GM12878 (cell line): ENCODE measurements at regions not wholly inside any gene's neighbourhood (a gene's known extent, or its start where the extent isn't known, plus 50 kb on each side); places are given as distances from the start of the nearest gene placed in this dataset.

ENCODE experiments used
- ATF2 ChIP-seq: IDR thresholded peaks from 2 replicates; pipeline ENCODE4 v1.6.1; 2012; ENCODE audit warnings: low read length, inconsistent platforms
- CHD2 ChIP-seq: IDR thresholded peaks from 2 replicates; pipeline ENCODE4 v1.6.1; 2011; ENCODE audit warnings: low read depth, low read length, improper control_type of control experiment, borderline replicate concordance
- CTCF ChIP-seq, 3 experiments: IDR thresholded peaks in 2 of 3; conservative IDR thresholded peaks in 1 of 3; 2 replicates each; pipeline ENCODE4 v1.5.1; 2011; ENCODE audit warnings: low read depth in 3 of 3, low read length in 3 of 3, mild to moderate bottlenecking in 3 of 3, control low read depth in 2 of 3, moderate library complexity in 2 of 3, inconsistent platforms in 1 of 3, mixed read lengths in 1 of 3; ENCODE audit not compliant: control insufficient read depth in 2 of 3, insufficient read depth in 1 of 3; ENCODE audit errors: extremely low read depth in 1 of 3
- EP300 ChIP-seq, 2 experiments: fragments of 150-350 bp in 1 of 2; IDR thresholded peaks; 2 replicates each; pipeline ENCODE4 v1.6.1; 2011 to 2012; ENCODE audit warnings: low read depth in 2 of 2, low read length in 2 of 2, borderline replicate concordance in 1 of 2, improper control_type of control experiment in 1 of 2, inconsistent platforms in 1 of 2; ENCODE audit not compliant: control insufficient read depth in 1 of 2
- EZH2 ChIP-seq: IDR thresholded peaks from 2 replicates; pipeline ENCODE4 v1.6.1; 2012; ENCODE audit warnings: low read depth, mild to moderate bottlenecking, control low read depth, inconsistent platforms, low read length, borderline replicate concordance; ENCODE audit not compliant: control insufficient read depth
- FOXM1 ChIP-seq: IDR thresholded peaks from 2 replicates; pipeline ENCODE4 v1.6.1; 2012; ENCODE audit warnings: low read depth, mild to moderate bottlenecking, inconsistent platforms, low read length, moderate library complexity
- IRF3 ChIP-seq: fragments of 450-650 bp; IDR thresholded peaks from 2 replicates; pipeline ENCODE4 v1.6.1; 2014; ENCODE audit warnings: mild to moderate bottlenecking
- MAX ChIP-seq: IDR thresholded peaks from 2 replicates; pipeline ENCODE4 v1.6.1; 2012; ENCODE audit warnings: low read depth, low read length, improper control_type of control experiment
- POLR2A ChIP-seq: IDR thresholded peaks from 2 replicates; pipeline ENCODE4 v1.6.1; 2011; ENCODE audit warnings: low read depth, mild to moderate bottlenecking, low read length
- POLR2AphosphoS5 ChIP-seq: IDR thresholded peaks from 2 replicates; pipeline ENCODE4 v1.6.1; 2011; ENCODE audit warnings: mild to moderate bottlenecking, low read length, inconsistent platforms
- RELA ChIP-seq: fragments of 450-650 bp; IDR thresholded peaks from 2 replicates; pipeline ENCODE4 v1.8.0; 2014; ENCODE audit warnings: borderline replicate concordance; ENCODE audit not compliant: partially characterized antibody
- TCF7 ChIP-seq: IDR thresholded peaks from 2 replicates; pipeline ENCODE4 v1.6.1; 2014; ENCODE audit warnings: antibody characterized with exemption, borderline replicate concordance

- TF ChIP-seq CTCF (IDR thresholded peaks at IDR 0.05 in 2 of 3, conservative IDR thresholded peaks at IDR 0.05 in 1 of 3; ENCODE audit: control insufficient read depth in 2 of 3, extremely low read depth in 1 of 3, insufficient read depth in 1 of 3, low read depth in 3 of 3, low read length in 3 of 3) = no peak
- TF ChIP-seq IRF3 = no peak
- TF ChIP-seq ATF2 = no peak
- TF ChIP-seq POLR2A = no peak
- no peak for TF ChIP-seq EP300 (IDR thresholded peaks at IDR 0.05; ENCODE audit: borderline replicate concordance in 1 of 2, control insufficient read depth in 1 of 2, low read depth in 2 of 2, low read length in 2 of 2)
- no peak for TF ChIP-seq EZH2
- TF ChIP-seq CHD2 = no peak
- no peak for TF ChIP-seq RELA
- no peak for TF ChIP-seq TCF7
- TF ChIP-seq FOXM1 = no peak
- TF ChIP-seq MAX = no peak
- no peak for TF ChIP-seq POLR2AphosphoS5
These were observed 365.7 kb upstream of the CA10 start for GRCh38 chr17:52524096-52524637.
